ENCODE measurements at regions not wholly inside any gene's neighbourhood (a gene's known extent, or its start where the extent isn't known, plus 50 kb on each side); places are given as distances from the start of the nearest gene placed in this dataset.

DNA sequence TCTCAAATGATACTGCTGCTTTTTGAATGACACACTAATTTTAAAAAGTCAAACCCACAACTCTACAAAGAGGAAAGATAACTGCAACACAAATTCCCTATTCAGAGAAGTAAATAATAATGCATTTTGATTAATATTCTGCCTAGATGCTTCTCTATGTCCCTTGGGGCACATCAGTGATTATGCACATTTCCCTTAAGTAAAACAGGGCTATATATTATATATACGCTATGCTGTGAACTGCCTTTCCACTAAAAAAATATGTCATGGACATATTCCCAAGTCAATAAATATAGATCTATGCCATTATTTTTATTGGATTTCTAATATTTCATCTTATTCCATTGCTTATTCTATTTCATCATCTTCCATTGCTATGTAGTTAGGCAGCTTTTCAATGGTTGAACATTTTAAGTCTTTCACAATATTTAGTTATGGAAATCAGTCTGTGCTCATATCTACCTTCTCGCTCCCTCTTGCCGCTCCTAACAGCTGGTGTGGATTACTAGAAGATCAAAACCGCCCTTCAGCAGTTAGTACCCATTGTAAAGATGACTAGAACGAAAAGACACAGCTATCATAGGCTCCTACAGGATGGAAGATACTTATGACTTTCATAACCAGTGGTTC is 468.2 kb upstream of the GOT2 start:
- TF ChIP-seq, protein P1, sequence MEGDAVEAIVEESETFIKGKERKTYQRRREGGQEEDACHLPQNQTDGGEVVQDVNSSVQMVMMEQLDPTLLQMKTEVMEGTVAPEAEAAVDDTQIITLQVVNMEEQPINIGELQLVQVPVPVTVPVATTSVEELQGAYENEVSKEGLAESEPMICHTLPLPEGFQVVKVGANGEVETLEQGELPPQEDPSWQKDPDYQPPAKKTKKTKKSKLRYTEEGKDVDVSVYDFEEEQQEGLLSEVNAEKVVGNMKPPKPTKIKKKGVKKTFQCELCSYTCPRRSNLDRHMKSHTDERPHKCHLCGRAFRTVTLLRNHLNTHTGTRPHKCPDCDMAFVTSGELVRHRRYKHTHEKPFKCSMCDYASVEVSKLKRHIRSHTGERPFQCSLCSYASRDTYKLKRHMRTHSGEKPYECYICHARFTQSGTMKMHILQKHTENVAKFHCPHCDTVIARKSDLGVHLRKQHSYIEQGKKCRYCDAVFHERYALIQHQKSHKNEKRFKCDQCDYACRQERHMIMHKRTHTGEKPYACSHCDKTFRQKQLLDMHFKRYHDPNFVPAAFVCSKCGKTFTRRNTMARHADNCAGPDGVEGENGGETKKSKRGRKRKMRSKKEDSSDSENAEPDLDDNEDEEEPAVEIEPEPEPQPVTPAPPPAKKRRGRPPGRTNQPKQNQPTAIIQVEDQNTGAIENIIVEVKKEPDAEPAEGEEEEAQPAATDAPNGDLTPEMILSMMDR (IDR thresholded peaks at IDR 0.05) = no peak
- TF ChIP-seq POLR2A (IDR thresholded peaks at IDR 0.05) = no peak
- no peak for TF ChIP-seq EP300 (IDR thresholded peaks at IDR 0.05; ENCODE audit: low read depth)
